ENCODE measurements at regions not wholly inside any gene's neighbourhood (a gene's known extent, or its start where the extent isn't known, plus 50 kb on each side); places are given as distances from the start of the nearest gene placed in this dataset.

DNA sequence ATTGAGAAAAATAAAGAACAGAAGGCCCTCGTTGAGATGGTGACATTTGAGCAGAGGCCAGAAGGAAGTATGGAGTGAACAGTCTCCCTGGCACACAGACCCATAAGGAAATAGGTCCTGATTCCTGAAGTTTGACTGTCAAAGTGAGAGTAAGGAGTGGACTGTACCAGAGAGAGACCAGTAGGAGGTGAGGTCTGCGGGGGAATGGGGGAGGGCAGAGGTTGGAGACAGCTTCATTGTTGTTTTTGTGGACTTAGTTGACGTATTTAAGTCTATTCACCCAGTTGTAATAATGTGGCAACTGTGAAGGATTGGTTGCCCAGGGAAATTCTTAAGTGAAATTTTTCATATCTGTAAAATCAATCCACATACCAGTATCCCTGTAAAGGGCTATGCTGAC lies 110.7 kb downstream of the TFAP2B start:
- Histone ChIP-seq H2BK5ac (ENCODE audit: low read length) (no peak overlapping the region), H3K4ac (ENCODE audit: low read depth, low read length) (no peak overlapping the region), H3K36me3 (ENCODE audit: control insufficient read depth, insufficient read depth, low read length) (no peaks in the 10 kb centered on the region), H3K27ac (ENCODE audit: low read depth, low read length) (no peak overlapping the region), H3K4me2 (ENCODE audit: low read length) (no peak overlapping the region), H3K23ac (ENCODE audit: low read length) (no peak overlapping the region), H3K9ac (ENCODE audit: low read length) (no peak overlapping the region), H4K8ac (ENCODE audit: low read depth, low read length) (no peak overlapping the region), H3K18ac (ENCODE audit: low read length) (no peak overlapping the region), H3K79me2 (ENCODE audit: control insufficient read depth, insufficient read depth, low read length) (no peaks in the 10 kb centered on the region), H3K27me3 (ENCODE audit: insufficient read depth, low read length, poor library complexity) (no peaks in the 10 kb centered on the region), H4K5ac (ENCODE audit: low read length) (no peak overlapping the region), H2BK15ac (replicated peaks; ENCODE audit: low read depth) (no peak overlapping the region), H3K79me1 (ENCODE audit: low read length) (no peaks in the 10 kb centered on the region), H2BK120ac (ENCODE audit: low read depth, low read length) (no peak overlapping the region), H3K4me1 (ENCODE audit: control insufficient read depth, low read depth, low read length) (no peaks in the 10 kb centered on the region), H2AK5ac (ENCODE audit: low read length) (no peak overlapping the region), H3K4me3 (ENCODE audit: low read length) (no peak overlapping the region), H3K56ac (ENCODE audit: low read length) (no peak overlapping the region)
- WGBS (ENCODE audit: extremely low coverage, insufficient coverage, low lambda C conversion rate) = no CpG with 5 or more reads among the region's 3 CpGs
- peak; percentile 8 for DNase-seq

DNA sequence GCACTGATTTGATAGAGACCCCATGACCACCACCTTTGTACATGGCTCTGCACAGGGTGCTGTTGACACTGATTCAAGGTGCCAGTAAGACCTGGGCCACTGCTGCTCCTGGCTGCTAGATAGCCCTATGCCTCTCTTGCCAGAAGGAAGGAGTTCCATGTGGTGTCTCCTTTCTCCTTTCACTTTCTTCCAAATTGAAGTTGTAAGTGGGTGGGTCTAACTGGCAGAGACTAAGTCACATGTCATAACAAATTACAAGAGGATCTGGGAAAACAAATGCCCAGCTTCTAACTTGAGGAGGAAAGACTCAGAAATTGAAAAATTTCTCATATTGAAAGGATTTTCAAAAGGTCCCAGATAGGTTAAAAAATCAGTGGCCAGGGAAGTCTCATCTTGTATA lies 116.8 kb downstream of the TFAP2B start:
- Histone ChIP-seq H3K23ac (ENCODE audit: low read length) (no peak overlapping the region), H3K9ac (ENCODE audit: low read length) (no peak overlapping the region)

DNA sequence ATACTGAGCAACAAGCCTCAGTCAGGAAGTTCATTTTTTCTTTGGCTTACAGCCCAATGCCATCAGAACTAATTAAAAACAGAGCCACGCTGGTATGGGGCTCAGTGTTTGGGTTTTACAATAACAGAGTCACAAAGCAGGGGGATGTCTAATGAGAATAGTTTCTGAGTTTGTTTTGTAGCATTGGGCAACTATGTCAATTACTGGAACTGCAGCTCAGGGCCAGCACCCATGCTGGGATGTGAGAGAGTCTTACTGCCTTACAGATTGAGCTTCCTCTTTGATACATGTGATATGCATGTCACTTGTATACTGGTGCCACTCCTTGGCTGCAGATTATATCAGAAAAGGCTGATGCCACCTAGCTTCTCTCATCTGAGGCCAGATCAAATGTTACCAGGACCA lies 117.6 kb downstream of the TFAP2B start:
- Histone ChIP-seq H3K4me1 (ENCODE audit: control insufficient read depth, low read depth, low read length) (no peaks in the 10 kb centered on the region), H3K9ac (ENCODE audit: low read length) (no peak overlapping the region), H2BK5ac (ENCODE audit: low read length) (no peak overlapping the region), H3K4me2 (ENCODE audit: low read length) (no peak overlapping the region), H4K5ac (ENCODE audit: low read length) (no peak overlapping the region), H3K79me2 (ENCODE audit: control insufficient read depth, insufficient read depth, low read length) (no peaks in the 10 kb centered on the region), H2BK120ac (ENCODE audit: low read depth, low read length) (no peak overlapping the region), H3K4ac (ENCODE audit: low read depth, low read length) (no peak overlapping the region), H2AK5ac (ENCODE audit: low read length) (no peak overlapping the region), H3K79me1 (ENCODE audit: low read length) (no peaks in the 10 kb centered on the region), H3K27me3 (ENCODE audit: insufficient read depth, low read length, poor library complexity) (no peaks in the 10 kb centered on the region), H3K18ac (ENCODE audit: low read length) (no peak overlapping the region), H3K36me3 (ENCODE audit: control insufficient read depth, insufficient read depth, low read length) (no peaks in the 10 kb centered on the region), H4K8ac (ENCODE audit: low read depth, low read length) (no peak overlapping the region), H3K27ac (ENCODE audit: low read depth, low read length) (no peak overlapping the region), H3K4me3 (ENCODE audit: low read length) (no peak overlapping the region), H3K56ac (ENCODE audit: low read length) (no peak overlapping the region), H2BK15ac (replicated peaks; ENCODE audit: low read depth) (no peak overlapping the region), H3K23ac (ENCODE audit: low read length) (no peak overlapping the region)
- WGBS (ENCODE audit: extremely low coverage, insufficient coverage, low lambda C conversion rate) = no CpG with 5 or more reads among the region's 1 CpG
- no peak for DNase-seq

More for the DNA sequence above, 116.8 kb downstream of the TFAP2B start:
- Histone ChIP-seq H4K8ac (ENCODE audit: low read depth, low read length) (no peak overlapping the region), H3K79me2 (ENCODE audit: control insufficient read depth, insufficient read depth, low read length) (no peaks in the 10 kb centered on the region), H3K36me3 (ENCODE audit: control insufficient read depth, insufficient read depth, low read length) (no peaks in the 10 kb centered on the region), H3K27me3 (ENCODE audit: insufficient read depth, low read length, poor library complexity) (no peaks in the 10 kb centered on the region), H3K4me2 (ENCODE audit: low read length) (no peak overlapping the region), H3K56ac (ENCODE audit: low read length) (no peak overlapping the region), H4K5ac (ENCODE audit: low read length) (no peak overlapping the region), H3K79me1 (ENCODE audit: low read length) (no peaks in the 10 kb centered on the region), H3K4me3 (ENCODE audit: low read length) (no peak overlapping the region), H2AK5ac (ENCODE audit: low read length) (no peak overlapping the region), H2BK5ac (ENCODE audit: low read length) (no peak overlapping the region), H3K4ac (ENCODE audit: low read depth, low read length) (no peak overlapping the region), H3K27ac (ENCODE audit: low read depth, low read length) (no peak overlapping the region), H3K18ac (ENCODE audit: low read length) (no peak overlapping the region), H2BK15ac (replicated peaks; ENCODE audit: low read depth) (no peak overlapping the region), H2BK120ac (ENCODE audit: low read depth, low read length) (no peak overlapping the region), H3K4me1 (ENCODE audit: control insufficient read depth, low read depth, low read length) (no peaks in the 10 kb centered on the region)
- peak; percentile 2 for DNase-seq

DNA sequence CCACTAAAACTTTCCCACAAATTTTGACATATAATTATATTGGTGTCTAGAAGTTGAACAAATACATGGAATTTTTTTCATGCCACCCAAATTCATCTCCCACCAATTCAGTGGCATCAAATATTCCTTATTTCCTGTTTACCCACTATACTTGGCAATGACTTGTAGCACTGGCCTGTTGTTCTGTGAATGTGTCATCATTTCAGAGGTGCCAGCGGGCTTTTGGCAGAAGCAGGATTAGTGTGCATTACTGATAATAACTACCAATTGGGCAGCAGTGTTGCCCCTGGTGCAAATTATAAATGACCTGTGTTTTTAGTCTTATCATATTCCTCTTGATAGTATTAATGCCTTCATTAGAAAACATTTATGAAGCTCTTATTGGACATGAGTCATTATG lies 121.3 kb downstream of the TFAP2B start:
- no peak overlapping the region for H4K5ac ChIP-seq (ENCODE audit: low read length)
- H3K79me1 ChIP-seq (ENCODE audit: low read length) = no peaks in the 10 kb centered on the region
- H3K4me3 ChIP-seq (ENCODE audit: low read length) = no peak overlapping the region
- no peak overlapping the region for H3K18ac ChIP-seq (ENCODE audit: low read length)
- no peak overlapping the region for H3K4ac ChIP-seq (ENCODE audit: low read depth, low read length)
- H3K4me1 ChIP-seq (ENCODE audit: control insufficient read depth, low read depth, low read length) = no peaks in the 10 kb centered on the region
- H3K9ac ChIP-seq (ENCODE audit: low read length) = no peak overlapping the region
- no peak overlapping the region for H3K27ac ChIP-seq (ENCODE audit: low read depth, low read length)
- H3K79me2 ChIP-seq (ENCODE audit: control insufficient read depth, insufficient read depth, low read length) = no peaks in the 10 kb centered on the region
- no peak overlapping the region for H4K8ac ChIP-seq (ENCODE audit: low read depth, low read length)
- H3K4me2 ChIP-seq (ENCODE audit: low read length) = no peak overlapping the region
- H3K56ac ChIP-seq (ENCODE audit: low read length) = no peak overlapping the region
- H2AK5ac ChIP-seq (ENCODE audit: low read length) = no peak overlapping the region
- H3K36me3 ChIP-seq (ENCODE audit: control insufficient read depth, insufficient read depth, low read length) = no peaks in the 10 kb centered on the region
- no peak overlapping the region for H2BK15ac ChIP-seq (replicated peaks; ENCODE audit: low read depth)
- no peaks in the 10 kb centered on the region for H3K27me3 ChIP-seq (ENCODE audit: insufficient read depth, low read length, poor library complexity)
- no peak for DNase-seq
- no CpG with 5 or more reads among the region's 1 CpG for WGBS (ENCODE audit: extremely low coverage, insufficient coverage, low lambda C conversion rate)
- no peak overlapping the region for H3K23ac ChIP-seq (ENCODE audit: low read length)
- H2BK120ac ChIP-seq (ENCODE audit: low read depth, low read length) = no peak overlapping the region
- no peak overlapping the region for H2BK5ac ChIP-seq (ENCODE audit: low read length)

DNA sequence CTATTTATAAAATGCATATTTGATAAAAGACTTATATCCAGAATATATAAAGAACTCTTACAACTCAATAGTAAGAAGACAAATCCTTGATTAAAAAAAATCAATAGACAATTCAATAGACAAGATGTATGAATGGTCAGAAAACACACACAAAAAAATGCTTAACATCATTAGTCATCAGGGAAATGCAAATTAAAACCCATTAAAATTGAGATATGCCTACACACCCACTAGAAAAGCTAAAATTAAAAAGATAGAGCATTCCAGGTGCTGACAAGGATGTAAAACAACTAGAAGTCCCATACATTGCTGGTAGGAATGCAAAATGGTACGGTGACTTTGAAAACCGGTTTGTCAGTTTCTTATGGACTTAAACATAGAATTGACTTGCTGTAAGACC lies 127.1 kb downstream of the TFAP2B start:
- Histone ChIP-seq H3K9ac (ENCODE audit: low read length) (no peak overlapping the region), H3K36me3 (ENCODE audit: control insufficient read depth, insufficient read depth, low read length) (no peaks in the 10 kb centered on the region), H3K79me2 (ENCODE audit: control insufficient read depth, insufficient read depth, low read length) (no peaks in the 10 kb centered on the region), H3K23ac (ENCODE audit: low read length) (no peak overlapping the region), H3K18ac (ENCODE audit: low read length) (no peak overlapping the region), H3K27me3 (ENCODE audit: insufficient read depth, low read length, poor library complexity) (no peaks in the 10 kb centered on the region), H2BK15ac (replicated peaks; ENCODE audit: low read depth) (no peak overlapping the region), H2BK5ac (ENCODE audit: low read length) (no peak overlapping the region), H2AK5ac (ENCODE audit: low read length) (no peak overlapping the region), H4K8ac (ENCODE audit: low read depth, low read length) (no peak overlapping the region), H3K4ac (ENCODE audit: low read depth, low read length) (no peak overlapping the region), H3K79me1 (ENCODE audit: low read length) (no peaks in the 10 kb centered on the region), H2BK120ac (ENCODE audit: low read depth, low read length) (no peak overlapping the region), H3K27ac (ENCODE audit: low read depth, low read length) (no peak overlapping the region), H4K5ac (ENCODE audit: low read length) (no peak overlapping the region), H3K56ac (ENCODE audit: low read length) (no peak overlapping the region), H3K4me1 (ENCODE audit: control insufficient read depth, low read depth, low read length) (no peaks in the 10 kb centered on the region), H3K4me2 (ENCODE audit: low read length) (no peak overlapping the region), H3K4me3 (ENCODE audit: low read length) (no peak overlapping the region)
- DNase-seq = no peak
- WGBS (ENCODE audit: extremely low coverage, insufficient coverage, low lambda C conversion rate) = no CpG with 5 or more reads among the region's 2 CpGs

DNA sequence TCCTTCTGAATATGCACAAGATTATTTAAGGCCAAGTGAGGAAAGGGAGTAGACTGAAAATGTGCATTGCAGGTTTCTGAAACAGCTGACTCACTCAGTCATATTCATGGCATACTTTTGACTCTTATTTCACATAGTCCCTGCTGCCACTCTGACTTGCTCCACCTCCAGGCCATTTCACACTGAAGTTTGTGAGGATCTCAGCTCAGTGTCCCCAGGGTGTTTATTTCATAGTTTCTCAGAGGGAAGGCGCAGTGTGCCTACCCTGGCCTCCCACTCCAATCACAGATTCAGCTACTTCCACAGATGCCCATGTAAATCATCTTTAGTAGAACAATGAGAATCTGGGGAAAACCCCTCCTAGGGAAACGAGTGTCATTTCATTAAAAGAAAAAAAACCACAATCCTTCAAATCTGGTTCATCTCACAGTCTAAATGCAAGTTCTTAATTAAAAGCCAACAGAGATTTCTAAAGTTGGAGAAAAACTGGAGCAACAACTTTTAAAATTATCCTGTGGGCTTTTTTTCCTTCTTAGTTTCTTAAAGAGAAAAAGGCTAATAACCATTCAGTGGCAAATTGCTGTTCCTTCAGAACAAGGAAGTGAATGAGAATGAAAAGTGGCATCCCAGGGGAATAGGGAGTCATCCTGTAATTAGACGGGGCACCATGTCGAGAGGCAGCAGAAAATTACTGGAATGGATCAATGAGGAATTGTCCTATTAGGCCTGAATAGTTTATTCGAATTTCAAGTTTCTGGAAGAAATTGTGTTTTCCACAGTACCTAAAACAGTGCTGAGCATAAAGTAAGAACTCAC lies 133.6 kb downstream of the TFAP2B start:
- no peak overlapping the region for H3K9ac ChIP-seq (ENCODE audit: low read length)
- no CpG with 5 or more reads among the region's 5 CpGs for WGBS (ENCODE audit: extremely low coverage, insufficient coverage, low lambda C conversion rate)
- no peaks in the 10 kb centered on the region for H3K79me1 ChIP-seq (ENCODE audit: low read length)
- no peak overlapping the region for H3K56ac ChIP-seq (ENCODE audit: low read length)
- H4K8ac ChIP-seq (ENCODE audit: low read depth, low read length) = no peak overlapping the region
- no peaks in the 10 kb centered on the region for H3K36me3 ChIP-seq (ENCODE audit: control insufficient read depth, insufficient read depth, low read length)
- no peak overlapping the region for H3K4me3 ChIP-seq (ENCODE audit: low read length)
- no peak overlapping the region for H2BK120ac ChIP-seq (ENCODE audit: low read depth, low read length)
- H3K23ac ChIP-seq (ENCODE audit: low read length) = no peak overlapping the region
- no peak overlapping the region for H2BK5ac ChIP-seq (ENCODE audit: low read length)
- no peak overlapping the region for H4K5ac ChIP-seq (ENCODE audit: low read length)
- H3K27me3 ChIP-seq (ENCODE audit: insufficient read depth, low read length, poor library complexity) = no peaks in the 10 kb centered on the region
- no peak overlapping the region for H3K18ac ChIP-seq (ENCODE audit: low read length)
- no peak overlapping the region for H2AK5ac ChIP-seq (ENCODE audit: low read length)
- H2BK15ac ChIP-seq (replicated peaks; ENCODE audit: low read depth) = no peak overlapping the region
- H3K79me2 ChIP-seq (ENCODE audit: control insufficient read depth, insufficient read depth, low read length) = no peaks in the 10 kb centered on the region
- no peak overlapping the region for H3K4ac ChIP-seq (ENCODE audit: low read depth, low read length)
- DNase-seq = peak; percentile 28
- H3K4me1 ChIP-seq (ENCODE audit: control insufficient read depth, low read depth, low read length) = no peaks in the 10 kb centered on the region
- no peak overlapping the region for H3K27ac ChIP-seq (ENCODE audit: low read depth, low read length)
- no peak overlapping the region for H3K4me2 ChIP-seq (ENCODE audit: low read length)

All from mesendoderm (in vitro differentiated cells).